GM23338 (cell line): ENCODE measurements at regions not wholly inside any gene's neighbourhood (a gene's known extent, or its start where the extent isn't known, plus 50 kb on each side); places are given as distances from the start of the nearest gene placed in this dataset.

Experiments
- ATAC-seq: fragments of 200-7000 bp; cut with Tn5 transposase; 3 replicates; pipeline ENCODE4 v1.9.1; 2020
- DNase-seq: peaks from one replicate; pipeline ENCODE4 v3.0.0-alpha.2; 2015; ENCODE audit warnings: low spot score
- H2AFZ ChIP-seq: fragments of 200-600 bp; sonication (generic); 2 replicates; pipeline ENCODE4 v1.8.0; 2016; ENCODE audit warnings: antibody characterized with exemption, mild to moderate bottlenecking, moderate library complexity
- H3F3A ChIP-seq: fragments of 200-600 bp; sonication (generic); replicated peaks from 2 replicates; pipeline ENCODE4 v1.8.0; 2017; ENCODE audit warnings: antibody characterized with exemption, mixed run types, low read depth
- H3K27ac ChIP-seq: fragments of 200-600 bp; sonication (generic); 2 replicates; pipeline ENCODE4 v1.6.1; 2016; ENCODE audit warnings: low read depth
- H3K27me3 ChIP-seq: fragments of 200-600 bp; sonication (generic); 2 replicates; pipeline ENCODE4 v1.8.0; 2016; ENCODE audit warnings: mild to moderate bottlenecking, mixed run types, moderate library complexity; ENCODE audit not compliant: insufficient read depth
- H3K36me3 ChIP-seq: fragments of 200-600 bp; sonication (generic); 2 replicates; pipeline ENCODE4 v1.8.0; 2016; ENCODE audit warnings: mild to moderate bottlenecking; ENCODE audit not compliant: insufficient read depth
- H3K4me1 ChIP-seq: fragments of 200-600 bp; sonication (generic); 2 replicates; pipeline ENCODE4 v1.8.0; 2016; ENCODE audit warnings: mild to moderate bottlenecking, moderate library complexity; ENCODE audit not compliant: insufficient read depth
- H3K4me2 ChIP-seq: fragments of 200-600 bp; sonication (generic); 2 replicates; pipeline ENCODE4 v1.7.1; 2017; ENCODE audit warnings: mixed run types
- H3K4me3 ChIP-seq: fragments of 200-600 bp; sonication (generic); 2 replicates; pipeline ENCODE4 v1.6.1; 2016; ENCODE audit warnings: mixed run types
- H3K79me2 ChIP-seq: fragments of 200-600 bp; sonication (generic); replicated peaks from 2 replicates; pipeline ENCODE4 v1.8.0; 2017; ENCODE audit warnings: mild to moderate bottlenecking; ENCODE audit not compliant: insufficient read depth
- H3K9me2 ChIP-seq: fragments of 200-600 bp; sonication (generic); 2 replicates; pipeline ENCODE4 v1.8.0; 2017; ENCODE audit not compliant: insufficient read depth
- H4K20me1 ChIP-seq: fragments of 200-600 bp; sonication (generic); replicated peaks from 2 replicates; pipeline ENCODE4 v1.8.0; 2017; ENCODE audit warnings: mild to moderate bottlenecking; ENCODE audit not compliant: insufficient read depth
- H3K27ac Mint-ChIP-seq: 2 replicates; pipeline ENCODE4 v1.8.0; 2020; ENCODE audit warnings: inconsistent platforms, mild to moderate bottlenecking, moderate library complexity, mixed read lengths
- H3K27me3 Mint-ChIP-seq: 3 replicates; pipeline ENCODE4 v1.8.0; 2022; ENCODE audit warnings: low read depth, mild to moderate bottlenecking, moderate library complexity, mixed read lengths, inconsistent platforms; ENCODE audit not compliant: insufficient read depth, poor library complexity
- H3K36me3 Mint-ChIP-seq: 3 replicates; pipeline ENCODE4 v1.8.0; 2021; ENCODE audit warnings: low read depth, mild to moderate bottlenecking, inconsistent platforms, moderate library complexity, mixed read lengths
- H3K4me1 Mint-ChIP-seq: 3 replicates; pipeline ENCODE4 v1.8.0; 2020; ENCODE audit warnings: mild to moderate bottlenecking, inconsistent platforms, mixed read lengths
- H3K4me3 Mint-ChIP-seq: 3 replicates; pipeline ENCODE4 v1.8.0; 2021; ENCODE audit warnings: moderate library complexity, mild to moderate bottlenecking, inconsistent platforms, mixed read lengths
- H3K9me3 Mint-ChIP-seq: 3 replicates; pipeline ENCODE4 v1.8.0; 2020; ENCODE audit warnings: moderate library complexity, mild to moderate bottlenecking, inconsistent platforms, mixed read lengths
- CREB1 ChIP-seq: fragments of 250-450 bp; sonication (Bioruptor Pico); IDR thresholded peaks from 2 replicates; pipeline ENCODE4 v1.5.0; 2020; ENCODE audit warnings: low read depth, mild to moderate bottlenecking, moderate library complexity
- CTCF ChIP-seq, 2 experiments: fragments of 200-600 bp in 1 of 2; sonication (generic) in 1 of 2; conservative IDR thresholded peaks; 2 replicates each; pipeline versions ENCODE4 v1.5.1 to v1.6.1; 2016 to 2017; ENCODE audit warnings: antibody characterized with exemption in 2 of 2, low read depth in 2 of 2, mild to moderate bottlenecking in 2 of 2, moderate library complexity in 1 of 2
- EZH2 ChIP-seq: fragments of 200-600 bp; sonication (generic); IDR thresholded peaks from one replicate; pipeline ENCODE4 v1.8.0; 2017; ENCODE audit warnings: antibody characterized with exemption, mild to moderate bottlenecking, low read depth; ENCODE audit not compliant: unreplicated experiment
- EZH2phosphoT487 ChIP-seq: fragments of 200-600 bp; sonication (generic); IDR thresholded peaks from one replicate; pipeline ENCODE4 v1.8.1; 2018; ENCODE audit warnings: antibody characterized with exemption; ENCODE audit not compliant: unreplicated experiment
- JUNB ChIP-seq: IDR thresholded peaks from one replicate; pipeline ENCODE4 v1.6.1; 2016; ENCODE audit warnings: antibody characterized with exemption; ENCODE audit not compliant: unreplicated experiment
- NANOG ChIP-seq: IDR thresholded peaks from 2 replicates; pipeline ENCODE4 v1.6.1; 2016; ENCODE audit warnings: antibody characterized with exemption, borderline replicate concordance
- POLR2AphosphoS5 ChIP-seq: IDR thresholded peaks from 2 replicates; pipeline ENCODE4 v1.6.1; 2016; ENCODE audit warnings: antibody characterized with exemption, low read depth
- STAT1 ChIP-seq: IDR thresholded peaks from one replicate; pipeline ENCODE4 v1.6.1; 2016; ENCODE audit warnings: antibody characterized with exemption; ENCODE audit not compliant: unreplicated experiment
- ZNF114 ChIP-seq: fragments of 250-450 bp; sonication (Bioruptor Pico); IDR thresholded peaks from 2 replicates; pipeline ENCODE4 v1.5.0; 2020; ENCODE audit warnings: mild to moderate bottlenecking, moderate library complexity
- ZNF331 ChIP-seq: fragments of 250-450 bp; sonication (Bioruptor Pico); IDR thresholded peaks from 2 replicates; pipeline ENCODE4 v1.5.0; 2020; ENCODE audit warnings: low read depth, mild to moderate bottlenecking, moderate library complexity
- TF ChIP-seq, protein P1 (sequence below): IDR thresholded peaks from 2 replicates; pipeline ENCODE4 v1.6.1; 2016; ENCODE audit warnings: antibody characterized with exemption
- TF ChIP-seq, protein P2 (sequence below): IDR thresholded peaks from one replicate; pipeline ENCODE4 v1.6.1; 2018; ENCODE audit warnings: antibody characterized with exemption; ENCODE audit not compliant: unreplicated experiment

DNA sequence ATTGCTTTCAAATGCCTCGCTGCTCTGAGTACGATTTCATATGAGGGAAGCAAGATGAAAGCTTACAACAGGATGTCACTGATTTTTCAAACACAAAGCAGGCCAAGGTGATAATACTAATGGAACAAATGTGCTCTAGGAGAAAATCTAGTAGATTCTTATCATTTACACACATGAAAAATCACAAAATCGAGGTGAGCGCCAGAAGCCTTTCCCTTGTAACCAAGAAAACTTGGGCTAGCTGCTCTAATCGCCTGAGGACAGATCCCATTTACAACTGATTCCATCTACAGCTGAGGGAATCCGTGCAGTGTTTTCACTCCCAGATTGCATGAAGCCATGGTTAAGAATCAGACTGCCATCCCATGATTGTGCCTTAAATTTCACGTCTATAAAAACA, 117.5 kb downstream of the TM2D1 start (continued):
- TF ChIP-seq, protein P1, sequence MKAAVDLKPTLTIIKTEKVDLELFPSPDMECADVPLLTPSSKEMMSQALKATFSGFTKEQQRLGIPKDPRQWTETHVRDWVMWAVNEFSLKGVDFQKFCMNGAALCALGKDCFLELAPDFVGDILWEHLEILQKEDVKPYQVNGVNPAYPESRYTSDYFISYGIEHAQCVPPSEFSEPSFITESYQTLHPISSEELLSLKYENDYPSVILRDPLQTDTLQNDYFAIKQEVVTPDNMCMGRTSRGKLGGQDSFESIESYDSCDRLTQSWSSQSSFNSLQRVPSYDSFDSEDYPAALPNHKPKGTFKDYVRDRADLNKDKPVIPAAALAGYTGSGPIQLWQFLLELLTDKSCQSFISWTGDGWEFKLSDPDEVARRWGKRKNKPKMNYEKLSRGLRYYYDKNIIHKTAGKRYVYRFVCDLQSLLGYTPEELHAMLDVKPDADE, result no peak

GRCh38 chr1:61606448-61607312, 118.3 kb downstream of the TM2D1 start:
- Histone ChIP-seq H3K27me3 (no peaks in the 10 kb centered on the region), H3K4me3 (no peak overlapping the region), H3K36me3 (no peaks in the 10 kb centered on the region), H3K4me2 (no peak overlapping the region), H2AFZ (peak overlapping the region; percentile 47), H3K4me1 (no peaks in the 10 kb centered on the region), H3K27ac (no peak overlapping the region), H3K79me2 (no peaks in the 10 kb centered on the region), H4K20me1 (no peaks in the 10 kb centered on the region), H3F3A (no peaks in the 10 kb centered on the region), H3K9me2 (0 out of 2 replicates have a peak, but pooled peaks cover 8% of the 10 kb centered on the region)
- ATAC-seq (no peak), DNase-seq (no peak)
- no peaks in the 10 kb centered on the region for H3K36me3 Mint-ChIP-seq
- no peaks in the 10 kb centered on the region for H3K9me3 Mint-ChIP-seq
- H3K4me3 Mint-ChIP-seq, result no peak overlapping the region
- no peak overlapping the region for H3K27ac Mint-ChIP-seq
- TF ChIP-seq ZNF331 (CRISPR knock-in tag), result no peak
- no peak for TF ChIP-seq POLR2AphosphoS5
- TF ChIP-seq ZNF114 (CRISPR knock-in tag), result no peak
- TF ChIP-seq EZH2phosphoT487, result no peak
- no peak for TF ChIP-seq NANOG
- H3K27me3 Mint-ChIP-seq, result peaks cover 2% of the 10 kb centered on the region
- peaks cover 9% of the 10 kb centered on the region; the same call in 2 of the 3 replicates for H3K4me1 Mint-ChIP-seq

GRCh38 chr1:61605607-61606321, 119.2 kb downstream of the TM2D1 start:
- H3K27ac ChIP-seq, result no peak overlapping the region
- H3K36me3 Mint-ChIP-seq, result no peaks in the 10 kb centered on the region
- H3K79me2 ChIP-seq, result no peaks in the 10 kb centered on the region
- DNase-seq (no peak), ATAC-seq (no peak)
- no peaks in the 10 kb centered on the region for H3K4me1 ChIP-seq
- peaks cover 3% of the 10 kb centered on the region for H3K27me3 Mint-ChIP-seq
- no peak overlapping the region for H2AFZ ChIP-seq
- H3K9me2 ChIP-seq, result 0 out of 2 replicates have a peak, but pooled peaks cover 8% of the 10 kb centered on the region
- H3K9me3 Mint-ChIP-seq, result no peaks in the 10 kb centered on the region
- H3K4me2 ChIP-seq, result no peak overlapping the region
- H3K27me3 ChIP-seq, result no peaks in the 10 kb centered on the region
- peaks cover 9% of the 10 kb centered on the region; the same call in 2 of the 3 replicates for H3K4me1 Mint-ChIP-seq
- H3K4me3 Mint-ChIP-seq, result no peak overlapping the region
- H3K4me3 ChIP-seq, result no peak overlapping the region
- no peak overlapping the region for H3K27ac Mint-ChIP-seq
- H3F3A ChIP-seq, result no peaks in the 10 kb centered on the region
- H3K36me3 ChIP-seq, result no peaks in the 10 kb centered on the region
- H4K20me1 ChIP-seq, result no peaks in the 10 kb centered on the region
- TF ChIP-seq STAT1 (no peak), CREB1 (no peak), CTCF (conservative IDR thresholded peaks at IDR 0.05; ENCODE audit: low read depth in 2 of 2) (no peak), EZH2 (no peak), ZNF114 (CRISPR knock-in tag) (no peak), POLR2AphosphoS5 (no peak), NANOG (no peak), EZH2phosphoT487 (no peak), ZNF331 (CRISPR knock-in tag) (no peak), JUNB (no peak)
- TF ChIP-seq, protein P1, result no peak
- TF ChIP-seq, protein P2, sequence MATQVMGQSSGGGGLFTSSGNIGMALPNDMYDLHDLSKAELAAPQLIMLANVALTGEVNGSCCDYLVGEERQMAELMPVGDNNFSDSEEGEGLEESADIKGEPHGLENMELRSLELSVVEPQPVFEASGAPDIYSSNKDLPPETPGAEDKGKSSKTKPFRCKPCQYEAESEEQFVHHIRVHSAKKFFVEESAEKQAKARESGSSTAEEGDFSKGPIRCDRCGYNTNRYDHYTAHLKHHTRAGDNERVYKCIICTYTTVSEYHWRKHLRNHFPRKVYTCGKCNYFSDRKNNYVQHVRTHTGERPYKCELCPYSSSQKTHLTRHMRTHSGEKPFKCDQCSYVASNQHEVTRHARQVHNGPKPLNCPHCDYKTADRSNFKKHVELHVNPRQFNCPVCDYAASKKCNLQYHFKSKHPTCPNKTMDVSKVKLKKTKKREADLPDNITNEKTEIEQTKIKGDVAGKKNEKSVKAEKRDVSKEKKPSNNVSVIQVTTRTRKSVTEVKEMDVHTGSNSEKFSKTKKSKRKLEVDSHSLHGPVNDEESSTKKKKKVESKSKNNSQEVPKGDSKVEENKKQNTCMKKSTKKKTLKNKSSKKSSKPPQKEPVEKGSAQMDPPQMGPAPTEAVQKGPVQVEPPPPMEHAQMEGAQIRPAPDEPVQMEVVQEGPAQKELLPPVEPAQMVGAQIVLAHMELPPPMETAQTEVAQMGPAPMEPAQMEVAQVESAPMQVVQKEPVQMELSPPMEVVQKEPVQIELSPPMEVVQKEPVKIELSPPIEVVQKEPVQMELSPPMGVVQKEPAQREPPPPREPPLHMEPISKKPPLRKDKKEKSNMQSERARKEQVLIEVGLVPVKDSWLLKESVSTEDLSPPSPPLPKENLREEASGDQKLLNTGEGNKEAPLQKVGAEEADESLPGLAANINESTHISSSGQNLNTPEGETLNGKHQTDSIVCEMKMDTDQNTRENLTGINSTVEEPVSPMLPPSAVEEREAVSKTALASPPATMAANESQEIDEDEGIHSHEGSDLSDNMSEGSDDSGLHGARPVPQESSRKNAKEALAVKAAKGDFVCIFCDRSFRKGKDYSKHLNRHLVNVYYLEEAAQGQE, result no peak
